Panc1 (cell line): ENCODE measurements at regions not wholly inside any gene's neighbourhood (a gene's known extent, or its start where the extent isn't known, plus 50 kb on each side); places are given as distances from the start of the nearest gene placed in this dataset.

Source experiments
- POLR2AphosphoS5 ChIP-seq: IDR thresholded peaks from 2 replicates; pipeline ENCODE4 v1.6.1; 2012; ENCODE audit warnings: mild to moderate bottlenecking, low read depth, low read length, moderate library complexity
- SIN3A ChIP-seq: IDR thresholded peaks from 2 replicates; pipeline ENCODE4 v1.6.1; 2012; ENCODE audit warnings: low read depth, mild to moderate bottlenecking, low read length, moderate library complexity, borderline replicate concordance; ENCODE audit not compliant: insufficient read depth
- TF ChIP-seq, protein P1 (sequence below): fragments of 450-650 bp; IDR thresholded peaks from 2 replicates; pipeline ENCODE4 v1.5.1; 2017; ENCODE audit warnings: mild to moderate bottlenecking

- TF ChIP-seq POLR2AphosphoS5: no peak
- TF ChIP-seq, protein P1, sequence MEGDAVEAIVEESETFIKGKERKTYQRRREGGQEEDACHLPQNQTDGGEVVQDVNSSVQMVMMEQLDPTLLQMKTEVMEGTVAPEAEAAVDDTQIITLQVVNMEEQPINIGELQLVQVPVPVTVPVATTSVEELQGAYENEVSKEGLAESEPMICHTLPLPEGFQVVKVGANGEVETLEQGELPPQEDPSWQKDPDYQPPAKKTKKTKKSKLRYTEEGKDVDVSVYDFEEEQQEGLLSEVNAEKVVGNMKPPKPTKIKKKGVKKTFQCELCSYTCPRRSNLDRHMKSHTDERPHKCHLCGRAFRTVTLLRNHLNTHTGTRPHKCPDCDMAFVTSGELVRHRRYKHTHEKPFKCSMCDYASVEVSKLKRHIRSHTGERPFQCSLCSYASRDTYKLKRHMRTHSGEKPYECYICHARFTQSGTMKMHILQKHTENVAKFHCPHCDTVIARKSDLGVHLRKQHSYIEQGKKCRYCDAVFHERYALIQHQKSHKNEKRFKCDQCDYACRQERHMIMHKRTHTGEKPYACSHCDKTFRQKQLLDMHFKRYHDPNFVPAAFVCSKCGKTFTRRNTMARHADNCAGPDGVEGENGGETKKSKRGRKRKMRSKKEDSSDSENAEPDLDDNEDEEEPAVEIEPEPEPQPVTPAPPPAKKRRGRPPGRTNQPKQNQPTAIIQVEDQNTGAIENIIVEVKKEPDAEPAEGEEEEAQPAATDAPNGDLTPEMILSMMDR: no peak
- no peak for TF ChIP-seq SIN3A
These were observed 229.4 kb downstream of the BCL11B start for GRCh38 chr14:99042381-99043266.
